ENCODE measurements at regions not wholly inside any gene's neighbourhood (a gene's known extent, or its start where the extent isn't known, plus 50 kb on each side); places are given as distances from the start of the nearest gene placed in this dataset.

GRCh38 chr22:34150023-34150422 is 229.7 kb upstream of the LARGE1 start:
- H3K9me3 ChIP-seq (ENCODE audit: control insufficient read depth in 1 of 2, insufficient read depth in 1 of 2, low read depth in 1 of 2, low read length in 2 of 2) = peaks cover 4 to 21% of the 10 kb centered on the region in 2 experiments; a peak in 2 of 4 replicates
- H3K79me2 ChIP-seq (ENCODE audit: insufficient read depth, low read length) = no peaks in the 10 kb centered on the region
- intact Hi-C loops (cut with micrococcal nuclease) = no loop called here
- POLR2A ChIA-PET = no interaction called here
- no peaks in the 10 kb centered on the region for H3K4me1 ChIP-seq (ENCODE audit: control insufficient read depth in 1 of 2, insufficient read depth in 2 of 2, low read length in 2 of 2)
- ATAC-seq (no peak), DNase-seq (ENCODE audit: low read depth, low spot score) (no peak)
- H3K4me2 ChIP-seq (ENCODE audit: low read length) = no peak overlapping the region
- H2AFZ ChIP-seq (ENCODE audit: low read depth, low read length, poor library complexity, severe bottlenecking) = no peak overlapping the region
- no peaks in the 10 kb centered on the region for H3K36me3 ChIP-seq (ENCODE audit: control insufficient read depth in 1 of 2, insufficient read depth in 2 of 2, low read length in 2 of 2)
- TF ChIP-seq EGR1 (IDR thresholded peaks at IDR 0.05; ENCODE audit: low read depth) = no peak
- no peak for TF ChIP-seq REST (IDR thresholded peaks at IDR 0.05; ENCODE audit: low read depth)
- no peak for TF ChIP-seq CEBPB (IDR thresholded peaks at IDR 0.05; ENCODE audit: low read depth)
- no peak for TF ChIP-seq POLR2AphosphoS5 (IDR thresholded peaks at IDR 0.05; ENCODE audit: low read depth, low read length)
- TF ChIP-seq POLR2A (IDR thresholded peaks at IDR 0.05; ENCODE audit: borderline replicate concordance, extremely low read depth, insufficient read depth, insufficient read length) = no peak
- TF ChIP-seq JUND (IDR thresholded peaks at IDR 0.05) = no peak
- TF ChIP-seq ELF1 (IDR thresholded peaks at IDR 0.05; ENCODE audit: borderline replicate concordance, low read depth) = no peak
- TF ChIP-seq ZFX (IDR thresholded peaks at IDR 0.05) = no peak
- TF ChIP-seq FOSL1 (IDR thresholded peaks at IDR 0.05; ENCODE audit: low read depth) = no peak
- CTCF ChIA-PET = no interaction called here
- no peak overlapping the region for H3K9ac ChIP-seq (ENCODE audit: low read length)
- no peaks in the 10 kb centered on the region for H3K9me2 ChIP-seq (ENCODE audit: insufficient read depth)
- RAD21 ChIA-PET (ENCODE audit: low non-redundant PET in 1 of 2, low total read pairs in 2 of 2, uncharacterized antibody in 2 of 2, unreplicated experiment in 2 of 2) = no interaction called here
- no TSS peak for BruUV-seq (replicated peaks)
- H4K20me1 ChIP-seq (ENCODE audit: insufficient read depth) = no peaks in the 10 kb centered on the region
- H3K27ac ChIP-seq (ENCODE audit: low read depth, low read length) = no peak overlapping the region
- no peak overlapping the region for H3K4me3 ChIP-seq (replicated peaks in 1 of 2; ENCODE audit: low read depth in 1 of 2, low read length in 2 of 2)
- no peaks in the 10 kb centered on the region for H3K27me3 ChIP-seq (ENCODE audit: insufficient read depth, low read length)

- ChIA-PET POLR2A (no interaction called here), RAD21 (ENCODE audit: low non-redundant PET in 1 of 2, low total read pairs in 2 of 2, uncharacterized antibody in 2 of 2, unreplicated experiment in 2 of 2) (no interaction called here)
Observed at GRCh38 chr22:34159491-34159890, 239.2 kb upstream of the LARGE1 start.

More at GRCh38 chr22:34159491-34159890, 239.2 kb upstream of the LARGE1 start:
- Histone ChIP-seq H3K79me2 (ENCODE audit: insufficient read depth, low read length) (no peaks in the 10 kb centered on the region), H3K4me1 (ENCODE audit: control insufficient read depth in 1 of 2, insufficient read depth in 2 of 2, low read length in 2 of 2) (no peaks in the 10 kb centered on the region), H4K20me1 (ENCODE audit: insufficient read depth) (no peaks in the 10 kb centered on the region), H3K4me2 (ENCODE audit: low read length) (no peak overlapping the region), H3K9me3 (ENCODE audit: control insufficient read depth in 1 of 2, insufficient read depth in 1 of 2, low read depth in 1 of 2, low read length in 2 of 2) (peaks cover 14 to 32% of the 10 kb centered on the region in 2 experiments; a peak in 2 of 4 replicates), H2AFZ (ENCODE audit: low read depth, low read length, poor library complexity, severe bottlenecking) (no peak overlapping the region), H3K4me3 (replicated peaks in 1 of 2; ENCODE audit: low read depth in 1 of 2, low read length in 2 of 2) (no peak overlapping the region), H3K36me3 (ENCODE audit: control insufficient read depth in 1 of 2, insufficient read depth in 2 of 2, low read length in 2 of 2) (no peaks in the 10 kb centered on the region), H3K27me3 (ENCODE audit: insufficient read depth, low read length) (no peaks in the 10 kb centered on the region), H3K9ac (ENCODE audit: low read length) (no peak overlapping the region), H3K9me2 (ENCODE audit: insufficient read depth) (no peaks in the 10 kb centered on the region), H3K27ac (ENCODE audit: low read depth, low read length) (no peak overlapping the region)
- intact Hi-C loops (cut with micrococcal nuclease) = no loop called here
- no TSS peak for BruUV-seq (replicated peaks)
- ATAC-seq = no peak
- CTCF ChIA-PET = no interaction called here
- DNase-seq (ENCODE audit: low read depth, low spot score) = no peak
- TF ChIP-seq JUND (IDR thresholded peaks at IDR 0.05) (no peak), ZNF274 (IDR thresholded peaks at IDR 0.05; ENCODE audit: low read depth, low read length) (no peak), CEBPB (IDR thresholded peaks at IDR 0.05; ENCODE audit: low read depth) (no peak), YY1 (IDR thresholded peaks at IDR 0.05; ENCODE audit: extremely low read depth, insufficient replicate concordance, low read depth, low read length) (no peak)
